Activated CD4-positive, alpha-beta T cell treated with anti-CD3 and anti-CD28 coated beads, Interleukin-2, amount 10 ng/mL, durations not matched to agents 24 days and 14 days (primary cell): ENCODE measurements at regions not wholly inside any gene's neighbourhood (a gene's known extent, or its start where the extent isn't known, plus 50 kb on each side); places are given as distances from the start of the nearest gene placed in this dataset.
"Not testable (repeated sequence)": the region's sequence is repeated elsewhere in the genome, so short reads cannot be mapped to it uniquely, and the experiment has no call there.

Source experiments
- DNase-seq: peaks from one replicate; pipeline ENCODE4 v3.0.0; 2022
- H3K27ac Mint-ChIP-seq: one replicate; pipeline ENCODE4 v1.8.0; 2022; ENCODE audit warnings: mild to moderate bottlenecking, mixed read lengths
- H3K27me3 Mint-ChIP-seq: one replicate; pipeline ENCODE4 v1.8.0; 2022; ENCODE audit warnings: mixed read lengths
- H3K36me3 Mint-ChIP-seq: one replicate; pipeline ENCODE4 v1.8.0; 2022; ENCODE audit warnings: low read depth, mild to moderate bottlenecking, mixed read lengths
- H3K4me1 Mint-ChIP-seq: one replicate; pipeline ENCODE4 v1.8.0; 2021; ENCODE audit warnings: mixed read lengths
- H3K4me3 Mint-ChIP-seq: one replicate; pipeline ENCODE4 v1.8.0; 2022; ENCODE audit warnings: mild to moderate bottlenecking, moderate library complexity, mixed read lengths
- H3K9me3 Mint-ChIP-seq: one replicate; pipeline ENCODE4 v1.8.0; 2021; ENCODE audit warnings: mixed read lengths
- intact Hi-C: fragments of 100-400 bp; cut with micrococcal nuclease; formaldehyde crosslinking; loops from one replicate; pipeline ENCODE4 v1.15.1; 2023

- Mint-ChIP-seq H3K36me3 (no peaks in the 10 kb centered on the region), H3K4me3 (peak overlapping the region; percentile 52), H3K27ac (peak overlapping the region; percentile 1), H3K4me1 (peaks cover 16% of the 10 kb centered on the region), H3K9me3 (peaks cover 6% of the 10 kb centered on the region), H3K27me3 (peaks cover 3% of the 10 kb centered on the region)
- intact Hi-C loops = loop anchor here (10.0 kb wide), 1 partner anchor 498 kb away; no protein-coding TSS in a partner anchor
- no peak for DNase-seq
These were observed 104.5 kb downstream of the ALG10 start for GRCh38 chr12:34126805-34127204.

- not testable (repeated sequence) for H3K9me3 Mint-ChIP-seq, H3K4me3 Mint-ChIP-seq, H3K36me3 Mint-ChIP-seq, DNase-seq, H3K27me3 Mint-ChIP-seq, H3K27ac Mint-ChIP-seq
- intact Hi-C loops = loop anchor here (10.0 kb wide), 1 partner anchor 497 kb away; no protein-coding TSS in a partner anchor
- H3K4me1 Mint-ChIP-seq = peaks cover 16% of the 10 kb centered on the region
These were observed 105.1 kb downstream of the ALG10 start for GRCh38 chr12:34127379-34127778.

GRCh38 chr12:34142430-34142829 lies 120.1 kb downstream of the ALG10 start:
- no peak overlapping the region for H3K4me3 Mint-ChIP-seq
- H3K4me1 Mint-ChIP-seq = no peaks in the 10 kb centered on the region
- H3K27ac Mint-ChIP-seq = no peak overlapping the region
- no peak for DNase-seq
- peaks cover 3% of the 10 kb centered on the region for H3K9me3 Mint-ChIP-seq
- intact Hi-C loops = no loop called here
- H3K27me3 Mint-ChIP-seq = no peaks in the 10 kb centered on the region
- no peaks in the 10 kb centered on the region for H3K36me3 Mint-ChIP-seq

GRCh38 chr12:34151019-34151418 lies 128.7 kb downstream of the ALG10 start:
- no peak overlapping the region for H3K4me3 Mint-ChIP-seq
- no peaks in the 10 kb centered on the region for H3K27me3 Mint-ChIP-seq
- H3K27ac Mint-ChIP-seq = no peak overlapping the region
- intact Hi-C loops = no loop called here
- no peaks in the 10 kb centered on the region for H3K9me3 Mint-ChIP-seq
- no peak for DNase-seq
- H3K4me1 Mint-ChIP-seq = no peaks in the 10 kb centered on the region
- no peaks in the 10 kb centered on the region for H3K36me3 Mint-ChIP-seq

GRCh38 chr12:34163443-34163842 lies 141.1 kb downstream of the ALG10 start:
- H3K27ac Mint-ChIP-seq = no peak overlapping the region
- H3K36me3 Mint-ChIP-seq = no peaks in the 10 kb centered on the region
- H3K4me3 Mint-ChIP-seq = no peak overlapping the region
- no peaks in the 10 kb centered on the region for H3K9me3 Mint-ChIP-seq
- intact Hi-C loops = no loop called here
- no peaks in the 10 kb centered on the region for H3K27me3 Mint-ChIP-seq
- no peak for DNase-seq
- no peaks in the 10 kb centered on the region for H3K4me1 Mint-ChIP-seq

- H3K4me3 Mint-ChIP-seq = no peak overlapping the region
- no peak overlapping the region for H3K27ac Mint-ChIP-seq
These were observed 144.2 kb downstream of the ALG10 start for GRCh38 chr12:34166427-34167060.

GRCh38 chr12:34168507-34168906 lies 146.2 kb downstream of the ALG10 start:
- intact Hi-C loops, DNase-seq, H3K4me3 Mint-ChIP-seq, H3K27me3 Mint-ChIP-seq, H3K9me3 Mint-ChIP-seq, H3K36me3 Mint-ChIP-seq, H3K4me1 Mint-ChIP-seq, H3K27ac Mint-ChIP-seq: not testable (repeated sequence)

More at GRCh38 chr12:34166427-34167060, 144.2 kb downstream of the ALG10 start:
- no peak for DNase-seq
- Mint-ChIP-seq H3K36me3 (no peaks in the 10 kb centered on the region), H3K4me1 (no peaks in the 10 kb centered on the region), H3K9me3 (no peaks in the 10 kb centered on the region), H3K27me3 (no peaks in the 10 kb centered on the region)
- intact Hi-C loops = no loop called here

GRCh38 chr12:34186492-34186891 lies 164.2 kb downstream of the ALG10 start:
- H3K27me3 Mint-ChIP-seq = peaks cover 1% of the 10 kb centered on the region
- peaks cover 2% of the 10 kb centered on the region for H3K4me1 Mint-ChIP-seq
- intact Hi-C loops = no loop called here
- no peaks in the 10 kb centered on the region for H3K9me3 Mint-ChIP-seq
- H3K36me3 Mint-ChIP-seq = no peaks in the 10 kb centered on the region
- no peak overlapping the region for H3K4me3 Mint-ChIP-seq
- no peak overlapping the region for H3K27ac Mint-ChIP-seq
- DNase-seq = peak; percentile 25

- Mint-ChIP-seq H3K4me1 (peaks cover 2% of the 10 kb centered on the region), H3K4me3 (no peak overlapping the region), H3K27me3 (peaks cover 1% of the 10 kb centered on the region), H3K27ac (no peak overlapping the region), H3K36me3 (no peaks in the 10 kb centered on the region), H3K9me3 (no peaks in the 10 kb centered on the region)
- DNase-seq = no peak
- intact Hi-C loops = no loop called here
These were observed 166.7 kb downstream of the ALG10 start for GRCh38 chr12:34188974-34189373.

GRCh38 chr12:34190054-34190453 lies 167.8 kb downstream of the ALG10 start:
- peak; percentile 4 for DNase-seq
- intact Hi-C loops = no loop called here
- no peaks in the 10 kb centered on the region for H3K9me3 Mint-ChIP-seq
- peaks cover 2% of the 10 kb centered on the region for H3K27me3 Mint-ChIP-seq
- H3K4me3 Mint-ChIP-seq = no peak overlapping the region
- H3K27ac Mint-ChIP-seq = no peak overlapping the region
- H3K4me1 Mint-ChIP-seq = peaks cover 2% of the 10 kb centered on the region
- H3K36me3 Mint-ChIP-seq = no peaks in the 10 kb centered on the region

- H3K4me3 Mint-ChIP-seq = no peak overlapping the region
- peaks cover 2% of the 10 kb centered on the region for H3K27me3 Mint-ChIP-seq
These were observed 176.6 kb downstream of the ALG10 start for GRCh38 chr12:34198924-34199323.

GRCh38 chr12:34203866-34204620 lies 181.7 kb downstream of the ALG10 start:
- Mint-ChIP-seq H3K27ac (no peak overlapping the region), H3K4me3 (no peak overlapping the region), H3K4me1 (no peaks in the 10 kb centered on the region), H3K9me3 (peaks cover 3% of the 10 kb centered on the region), H3K27me3 (no peaks in the 10 kb centered on the region), H3K36me3 (no peaks in the 10 kb centered on the region)
- intact Hi-C loops = no loop called here
- DNase-seq = peak; percentile 27

More at GRCh38 chr12:34198924-34199323, 176.6 kb downstream of the ALG10 start:
- no peaks in the 10 kb centered on the region for H3K9me3 Mint-ChIP-seq
- no peak overlapping the region for H3K27ac Mint-ChIP-seq
- intact Hi-C loops = no loop called here
- H3K36me3 Mint-ChIP-seq = no peaks in the 10 kb centered on the region
- no peaks in the 10 kb centered on the region for H3K4me1 Mint-ChIP-seq
- peak; percentile 6 for DNase-seq

GRCh38 chr12:34204830-34205285 lies 182.6 kb downstream of the ALG10 start:
- no peaks in the 10 kb centered on the region for H3K4me1 Mint-ChIP-seq
- H3K27me3 Mint-ChIP-seq = no peaks in the 10 kb centered on the region
- no peak overlapping the region for H3K27ac Mint-ChIP-seq
- DNase-seq = peak; percentile 21
- no peak overlapping the region for H3K4me3 Mint-ChIP-seq
- H3K36me3 Mint-ChIP-seq = no peaks in the 10 kb centered on the region
- peaks cover 3% of the 10 kb centered on the region for H3K9me3 Mint-ChIP-seq
- intact Hi-C loops = no loop called here

- H3K4me1 Mint-ChIP-seq = no peaks in the 10 kb centered on the region
- no peaks in the 10 kb centered on the region for H3K36me3 Mint-ChIP-seq
- intact Hi-C loops = no loop called here
- H3K4me3 Mint-ChIP-seq = no peak overlapping the region
- DNase-seq = peak; percentile 28
- H3K27ac Mint-ChIP-seq = no peak overlapping the region
- peaks cover 3% of the 10 kb centered on the region for H3K9me3 Mint-ChIP-seq
- H3K27me3 Mint-ChIP-seq = no peaks in the 10 kb centered on the region
These were observed 183.1 kb downstream of the ALG10 start for GRCh38 chr12:34205401-34205800.
